AG04449 (cell line): ENCODE measurements at regions not wholly inside any gene's neighbourhood (a gene's known extent, or its start where the extent isn't known, plus 50 kb on each side); places are given as distances from the start of the nearest gene placed in this dataset.
"Not testable (repeated sequence)": the region's sequence is repeated elsewhere in the genome, so short reads cannot be mapped to it uniquely, and the experiment has no call there.

Source experiments
- CTCF ChIA-PET: fragments of 350-600 bp; formaldehyde crosslinking; extraction: SDS; loops from one replicate; lab custom pipeline; 2021; ENCODE audit warnings: antibody characterized with exemption; lab: Yijun Ruan, JAX
- POLR2A ChIA-PET: fragments of 400-600, 350-600 bp; formaldehyde crosslinking; extraction: SDS; loops from one replicate; lab custom pipeline; 2020; ENCODE audit warnings: antibody characterized with exemption, inconsistent platforms; lab: Yijun Ruan, JAX
- DNase-seq: peaks from one replicate; pipeline ENCODE4 v3.0.0-alpha.2; 2010; ENCODE audit warnings: low read depth, low spot score
- H3K4me3 ChIP-seq: 2 replicates; pipeline ENCODE4 v1.5.1; 2011; ENCODE audit warnings: low read depth, mild to moderate bottlenecking, control low read depth, low read length
- CTCF ChIP-seq: IDR thresholded peaks from one replicate; pipeline ENCODE4 v1.5.1; 2011; ENCODE audit warnings: mild to moderate bottlenecking, moderate library complexity, low read length, control low read depth, inconsistent platforms; ENCODE audit not compliant: insufficient read depth; ENCODE audit errors: missing control alignments

GRCh38 chr13:110816500-110816899 is 98.4 kb downstream of the ANKRD10 start:
- no peak for TF ChIP-seq CTCF
- ChIA-PET POLR2A (interaction anchor here (1.4 kb wide), 1 partner anchor 101 kb away, joined by 6 read pairs; no protein-coding TSS in a partner anchor), CTCF (interaction anchor here (1.5 to 4.4 kb wide), 2 partner anchors 16 to 223 kb away, joined by 3 to 39 read pairs; no protein-coding TSS in a partner anchor)
- DNase-seq, result no peak
- no peak overlapping the region for H3K4me3 ChIP-seq

DNA sequence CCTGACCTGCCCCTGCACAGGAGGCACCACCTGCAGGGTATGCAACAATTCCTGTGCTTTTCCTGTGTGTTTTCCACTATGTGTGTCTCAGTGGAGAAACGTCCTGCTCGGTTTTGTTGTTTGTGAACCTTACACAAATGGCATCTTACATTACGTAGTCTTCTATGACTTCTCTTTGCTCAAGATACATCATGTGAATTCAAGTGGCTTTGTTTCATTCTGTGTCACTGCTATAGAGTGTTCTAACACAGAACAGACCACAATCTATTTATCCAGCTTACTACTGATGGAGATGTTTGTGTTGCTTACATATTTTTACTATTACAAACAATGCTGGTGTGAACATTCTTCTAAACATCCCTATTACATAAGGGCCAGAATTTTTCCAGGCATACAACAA is 97.7 kb downstream of the ANKRD10 start:
- POLR2A ChIA-PET, result no interaction called here
- no peak for DNase-seq
- TF ChIP-seq CTCF, result no peak
- no peak overlapping the region for H3K4me3 ChIP-seq
- CTCF ChIA-PET, result interaction anchor here (0.6 to 4.4 kb wide), 10 partner anchors 9 to 224 kb away, joined by 3 to 39 read pairs (median 8); no protein-coding TSS in a partner anchor

- CTCF ChIA-PET, result interaction anchor here (0.7 to 4.4 kb wide), 19 partner anchors 11 to 232 kb away, joined by 3 to 39 read pairs (median 4); no protein-coding TSS in a partner anchor
- no peak overlapping the region for H3K4me3 ChIP-seq
- POLR2A ChIA-PET, result no interaction called here
- no peak for DNase-seq
- no peak for TF ChIP-seq CTCF
Measured at GRCh38 chr13:110818747-110819146, 96.1 kb downstream of the ANKRD10 start.

GRCh38 chr13:110819203-110820014 is 95.5 kb downstream of the ANKRD10 start:
- ChIA-PET CTCF (interaction anchor here (0.7 to 4.4 kb wide), 19 partner anchors 11 to 226 kb away, joined by 3 to 39 read pairs (median 4); no protein-coding TSS in a partner anchor), POLR2A (no interaction called here)
- no peak for DNase-seq
- TF ChIP-seq CTCF, result peak; percentile 92
- H3K4me3 ChIP-seq, result no peak overlapping the region

- no peak for DNase-seq
- ChIA-PET CTCF (interaction anchor here (0.7 to 1.6 kb wide), 7 partner anchors 12 to 227 kb away, joined by 3 to 4 read pairs (median 3); no protein-coding TSS in a partner anchor), POLR2A (no interaction called here)
- TF ChIP-seq CTCF, result no peak
- H3K4me3 ChIP-seq, result no peak overlapping the region
Measured at GRCh38 chr13:110820322-110820721, 94.5 kb downstream of the ANKRD10 start.

DNA sequence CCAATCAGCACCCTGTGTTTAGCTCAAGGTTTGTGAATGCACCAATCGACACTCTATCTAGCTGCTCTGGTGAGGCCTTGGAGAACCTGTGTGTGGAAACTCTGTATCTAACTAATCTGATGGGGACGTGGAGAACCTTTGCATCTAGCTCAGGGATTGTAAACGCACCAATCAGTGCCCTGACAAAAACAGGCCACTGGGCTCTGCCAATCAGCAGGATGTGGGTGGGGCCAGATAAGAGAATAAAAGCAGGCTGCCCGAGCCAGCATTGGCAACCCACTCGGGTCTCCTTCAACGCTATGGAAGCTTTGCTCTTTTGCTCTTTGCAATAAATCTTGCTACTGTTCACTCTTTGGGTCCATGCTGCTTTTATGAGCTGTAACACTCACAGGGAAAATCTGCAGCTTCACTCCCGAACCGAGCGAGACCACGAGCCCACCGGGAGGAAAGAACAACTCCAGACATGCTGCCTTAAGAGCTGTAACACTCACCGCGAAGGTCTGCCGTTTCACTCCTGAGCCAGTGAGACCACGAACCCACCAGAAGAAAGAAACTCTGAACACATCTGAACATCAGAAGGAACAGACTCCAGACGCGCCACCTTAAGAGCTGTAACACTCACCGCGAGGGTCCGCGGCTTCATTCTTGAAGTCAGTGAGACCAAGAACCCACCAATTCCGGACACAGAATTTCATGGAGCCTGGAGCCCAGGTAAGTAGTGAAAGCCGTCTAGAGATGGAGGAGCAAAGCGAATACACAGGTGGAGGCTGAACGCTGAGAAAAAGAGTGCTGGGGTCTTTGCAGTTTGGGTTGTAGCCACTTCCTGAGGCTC is 92.8 kb downstream of the ANKRD10 start:
- H3K4me3 ChIP-seq, DNase-seq, POLR2A ChIA-PET: not testable (repeated sequence)
- CTCF ChIA-PET, result interaction anchor here (0.9 to 1.6 kb wide), 2 partner anchors 20 to 177 kb away, joined by 3 to 6 read pairs; no protein-coding TSS in a partner anchor
